IgD-negative memory B cell (primary cell): ENCODE measurements at regions not wholly inside any gene's neighbourhood (a gene's known extent, or its start where the extent isn't known, plus 50 kb on each side); places are given as distances from the start of the nearest gene placed in this dataset.
"Not testable (repeated sequence)": the region's sequence is repeated elsewhere in the genome, so short reads cannot be mapped to it uniquely, and the experiment has no call there.

ENCODE experiments used
- H3K27ac Mint-ChIP-seq, 3 donors: one replicate each; pipeline ENCODE4 v1.8.0; 2020 to 2022; ENCODE audit warnings: mild to moderate bottlenecking in 3 of 3, mixed read lengths in 3 of 3, moderate library complexity in 1 of 3
- H3K27me3 Mint-ChIP-seq: one replicate; pipeline ENCODE4 v1.8.0; 2021; ENCODE audit warnings: mixed read lengths
- H3K36me3 Mint-ChIP-seq: one replicate; pipeline ENCODE4 v1.8.0; 2020; ENCODE audit warnings: mild to moderate bottlenecking, mixed read lengths
- H3K4me1 Mint-ChIP-seq, 3 donors: one replicate each; pipeline ENCODE4 v1.8.0; 2020 to 2022; ENCODE audit warnings: mixed read lengths in 3 of 3, mild to moderate bottlenecking in 1 of 3
- H3K4me3 Mint-ChIP-seq, 4 donors: one replicate each; pipeline ENCODE4 v1.8.0; 2020 to 2022; ENCODE audit warnings: mild to moderate bottlenecking in 4 of 4, mixed read lengths in 4 of 4, moderate library complexity in 3 of 4
- H3K9me3 Mint-ChIP-seq, 3 donors: one replicate each; pipeline ENCODE4 v1.8.0; 2020 to 2021; ENCODE audit warnings: mixed read lengths in 3 of 3, mild to moderate bottlenecking in 1 of 3

DNA sequence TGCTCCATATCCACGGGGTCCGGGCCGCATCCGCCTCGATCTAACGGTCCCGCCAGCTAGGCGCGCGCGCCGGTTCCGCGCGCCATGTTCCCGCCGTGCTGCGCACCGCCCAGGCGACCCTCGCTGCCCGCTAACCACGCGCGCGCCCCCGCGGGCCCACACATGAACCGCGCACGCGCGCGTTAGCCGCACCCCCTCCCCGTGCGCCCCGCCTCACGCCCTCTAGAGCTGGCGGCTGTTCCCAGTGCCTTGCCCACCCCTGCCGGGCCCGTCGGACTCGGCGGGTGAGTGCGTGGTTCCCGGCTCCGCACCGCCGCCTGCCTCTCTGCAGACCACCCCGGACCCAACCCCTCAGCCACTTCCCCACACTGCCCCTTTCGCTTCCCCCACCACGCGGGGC is 57.3 kb downstream of the TP53TG3F start:
- H3K27ac Mint-ChIP-seq: peak overlapping the region in 1 of 3 donors; percentile 50
- not testable (repeated sequence) for H3K4me1 Mint-ChIP-seq, H3K36me3 Mint-ChIP-seq, H3K27me3 Mint-ChIP-seq, H3K4me3 Mint-ChIP-seq, H3K9me3 Mint-ChIP-seq
